ENCODE measurements at regions not wholly inside any gene's neighbourhood (a gene's known extent, or its start where the extent isn't known, plus 50 kb on each side); places are given as distances from the start of the nearest gene placed in this dataset.

DNA sequence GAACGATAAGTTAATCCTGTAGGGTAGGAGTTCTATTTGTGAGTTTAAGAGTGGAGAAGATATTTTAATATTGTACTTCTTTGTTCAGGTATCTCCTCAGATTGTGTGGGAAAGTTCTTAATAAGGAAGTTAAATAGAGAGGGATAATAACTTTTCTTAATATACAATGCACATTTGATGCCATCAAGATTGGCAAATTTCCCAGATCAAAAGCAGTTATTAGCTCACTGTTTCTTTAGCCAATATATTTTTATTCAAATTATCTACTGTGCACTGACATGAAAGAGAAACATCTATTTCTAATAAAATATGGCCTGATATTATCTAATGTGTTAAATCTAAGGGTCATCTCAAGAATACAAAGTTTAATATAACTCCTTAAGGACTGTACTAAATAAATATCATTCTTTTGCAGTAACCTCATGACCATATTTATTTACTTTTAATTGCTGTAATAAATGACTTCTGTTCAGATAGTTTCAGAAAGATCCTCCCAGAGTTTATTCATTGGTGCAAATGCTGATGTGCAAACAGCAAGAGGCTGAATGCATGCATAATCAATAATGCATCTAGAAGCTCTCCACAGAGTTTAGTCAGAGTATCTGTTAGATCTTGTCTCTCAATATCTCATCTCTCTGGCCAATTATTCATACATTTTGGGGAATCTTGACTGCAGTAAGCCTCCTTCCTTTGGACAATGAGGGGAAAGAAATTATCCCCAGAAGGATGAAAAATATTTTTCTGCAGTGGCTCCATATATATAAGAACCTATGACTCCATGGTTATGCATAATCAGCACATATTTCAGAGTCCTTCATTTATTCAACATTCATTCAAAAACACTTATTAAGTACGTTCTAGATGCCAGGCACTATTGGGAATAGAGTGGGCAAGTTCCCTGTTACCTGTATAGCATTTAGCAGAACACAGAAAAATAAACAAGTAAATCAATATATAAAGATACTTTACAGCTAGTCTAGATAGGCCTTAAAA lies 85.3 kb downstream of the SPATA31D1 start:
- TF ChIP-seq EP300 (IDR thresholded peaks at IDR 0.05; ENCODE audit: borderline replicate concordance): no peak
- TF ChIP-seq TEAD4 (IDR thresholded peaks at IDR 0.05): no peak
- no peak for TF ChIP-seq EGR1 (IDR thresholded peaks at IDR 0.05)
- no peak for TF ChIP-seq FOXM1 (IDR thresholded peaks at IDR 0.05; ENCODE audit: borderline replicate concordance, low read depth)
- TF ChIP-seq, protein P1, sequence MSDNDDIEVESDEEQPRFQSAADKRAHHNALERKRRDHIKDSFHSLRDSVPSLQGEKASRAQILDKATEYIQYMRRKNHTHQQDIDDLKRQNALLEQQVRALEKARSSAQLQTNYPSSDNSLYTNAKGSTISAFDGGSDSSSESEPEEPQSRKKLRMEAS (IDR thresholded peaks at IDR 0.05): no peak
- no peak for TF ChIP-seq TAF1 (IDR thresholded peaks at IDR 0.05; ENCODE audit: low read depth)
- no peak for TF ChIP-seq TCF12 (IDR thresholded peaks at IDR 0.05; ENCODE audit: low read depth)
- TF ChIP-seq YY1 (IDR thresholded peaks at IDR 0.05; ENCODE audit: low read depth): no peak
- no peak for TF ChIP-seq CREB1 (IDR thresholded peaks at IDR 0.05; ENCODE audit: low read depth)

- no peak for TF ChIP-seq TEAD4 (IDR thresholded peaks at IDR 0.05)
- TF ChIP-seq TCF12 (IDR thresholded peaks at IDR 0.05; ENCODE audit: low read depth): no peak
- TF ChIP-seq TAF1 (IDR thresholded peaks at IDR 0.05; ENCODE audit: low read depth): no peak
- TF ChIP-seq, protein P2, sequence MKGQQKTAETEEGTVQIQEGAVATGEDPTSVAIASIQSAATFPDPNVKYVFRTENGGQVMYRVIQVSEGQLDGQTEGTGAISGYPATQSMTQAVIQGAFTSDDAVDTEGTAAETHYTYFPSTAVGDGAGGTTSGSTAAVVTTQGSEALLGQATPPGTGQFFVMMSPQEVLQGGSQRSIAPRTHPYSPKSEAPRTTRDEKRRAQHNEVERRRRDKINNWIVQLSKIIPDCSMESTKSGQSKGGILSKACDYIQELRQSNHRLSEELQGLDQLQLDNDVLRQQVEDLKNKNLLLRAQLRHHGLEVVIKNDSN (IDR thresholded peaks at IDR 0.05): no peak
- TF ChIP-seq REST (IDR thresholded peaks at IDR 0.05; ENCODE audit: low read depth): no peak
- no peak for TF ChIP-seq FOXM1 (IDR thresholded peaks at IDR 0.05; ENCODE audit: borderline replicate concordance, low read depth)
- no peak for TF ChIP-seq CEBPB (IDR thresholded peaks at IDR 0.05)
- no peak for TF ChIP-seq ZBTB7A (IDR thresholded peaks at IDR 0.05; ENCODE audit: low read depth)
Observed at GRCh38 chr9:82080265-82080664, 91.7 kb downstream of the SPATA31D1 start.

DNA sequence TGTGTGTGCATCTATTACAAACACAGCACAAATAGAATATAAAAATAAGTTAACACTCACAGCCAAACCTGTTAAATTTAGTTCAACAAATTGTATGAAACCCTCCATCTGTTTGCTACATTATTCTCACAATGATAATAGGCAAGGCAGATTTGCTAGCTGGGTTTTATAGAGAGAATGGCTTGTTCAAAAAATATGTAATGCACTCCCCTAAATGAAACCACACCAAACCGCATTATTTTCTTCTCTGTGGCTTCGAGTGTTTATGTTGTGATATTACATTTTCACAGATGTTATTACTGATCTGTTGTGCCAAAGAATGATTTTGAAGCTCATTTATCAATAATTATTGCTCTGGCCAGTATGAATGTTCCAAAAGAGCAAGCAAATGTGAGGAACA lies 92.9 kb downstream of the SPATA31D1 start:
- TF ChIP-seq REST (IDR thresholded peaks at IDR 0.05; ENCODE audit: low read depth): no peak
- no peak for TF ChIP-seq YY1 (IDR thresholded peaks at IDR 0.05; ENCODE audit: low read depth)
- TF ChIP-seq ZBTB7A (IDR thresholded peaks at IDR 0.05; ENCODE audit: low read depth): no peak
- no peak for TF ChIP-seq EP300 (IDR thresholded peaks at IDR 0.05; ENCODE audit: borderline replicate concordance)
- TF ChIP-seq FOXM1 (IDR thresholded peaks at IDR 0.05; ENCODE audit: borderline replicate concordance, low read depth): no peak
- TF ChIP-seq CREB1 (IDR thresholded peaks at IDR 0.05; ENCODE audit: low read depth): no peak
- TF ChIP-seq TAF1 (IDR thresholded peaks at IDR 0.05; ENCODE audit: low read depth): no peak
- no peak for TF ChIP-seq CEBPB (IDR thresholded peaks at IDR 0.05)
- TF ChIP-seq, protein P1 (IDR thresholded peaks at IDR 0.05): no peak
- TF ChIP-seq NFIC (IDR thresholded peaks at IDR 0.05): no peak
- no peak for TF ChIP-seq TCF12 (IDR thresholded peaks at IDR 0.05; ENCODE audit: low read depth)
- no peak for TF ChIP-seq TEAD4 (IDR thresholded peaks at IDR 0.05)
- TF ChIP-seq EGR1 (IDR thresholded peaks at IDR 0.05): no peak
- TF ChIP-seq, protein P2 (IDR thresholded peaks at IDR 0.05): no peak
- TF ChIP-seq RAD21 (IDR thresholded peaks at IDR 0.05; ENCODE audit: low read depth): no peak

GRCh38 chr9:82082563-82082962 lies 94.0 kb downstream of the SPATA31D1 start:
- TF ChIP-seq, protein P2 (IDR thresholded peaks at IDR 0.05): no peak
- TF ChIP-seq, protein P1 (IDR thresholded peaks at IDR 0.05): no peak
- no peak for TF ChIP-seq EP300 (IDR thresholded peaks at IDR 0.05; ENCODE audit: borderline replicate concordance)
- no peak for TF ChIP-seq YY1 (IDR thresholded peaks at IDR 0.05; ENCODE audit: low read depth)
- TF ChIP-seq TEAD4 (IDR thresholded peaks at IDR 0.05): no peak

DNA sequence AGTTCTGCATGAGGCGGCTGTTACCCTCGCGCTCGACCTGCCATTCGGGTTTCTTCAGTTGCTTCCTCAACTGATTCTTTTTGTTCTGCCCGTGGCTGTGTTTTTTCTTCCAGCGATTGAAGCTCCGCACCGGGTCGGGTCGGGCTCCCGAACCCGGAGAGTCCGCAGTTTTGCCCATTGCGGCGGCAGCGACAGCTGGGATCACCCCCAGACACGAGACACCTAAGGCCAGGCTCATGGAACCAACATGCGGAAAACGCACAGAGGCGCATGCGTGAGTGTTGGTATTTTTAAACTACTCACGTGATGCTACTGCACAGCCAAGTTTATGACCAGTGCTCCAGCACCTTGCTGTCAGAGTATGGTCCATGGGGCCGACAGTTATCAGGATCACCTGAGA lies 100.0 kb downstream of the SPATA31D1 start:
- TF ChIP-seq ZBTB7A (IDR thresholded peaks at IDR 0.05; ENCODE audit: low read depth): no peak
- no peak for TF ChIP-seq TAF1 (IDR thresholded peaks at IDR 0.05; ENCODE audit: low read depth)
- no peak for TF ChIP-seq NFIC (IDR thresholded peaks at IDR 0.05)
- TF ChIP-seq EP300 (IDR thresholded peaks at IDR 0.05; ENCODE audit: borderline replicate concordance): no peak
- TF ChIP-seq, protein P2 (IDR thresholded peaks at IDR 0.05): no peak
- TF ChIP-seq, protein P1 (IDR thresholded peaks at IDR 0.05): no peak
- TF ChIP-seq EGR1 (IDR thresholded peaks at IDR 0.05): no peak
- TF ChIP-seq CEBPB (IDR thresholded peaks at IDR 0.05): no peak
- TF ChIP-seq REST (IDR thresholded peaks at IDR 0.05; ENCODE audit: low read depth): no peak
- no peak for TF ChIP-seq CREB1 (IDR thresholded peaks at IDR 0.05; ENCODE audit: low read depth)
- no peak for TF ChIP-seq TEAD4 (IDR thresholded peaks at IDR 0.05)
- TF ChIP-seq RAD21 (IDR thresholded peaks at IDR 0.05; ENCODE audit: low read depth): no peak

All from Ishikawa (cell line).